ENCODE measurements at regions not wholly inside any gene's neighbourhood (a gene's known extent, or its start where the extent isn't known, plus 50 kb on each side); places are given as distances from the start of the nearest gene placed in this dataset.

DNA sequence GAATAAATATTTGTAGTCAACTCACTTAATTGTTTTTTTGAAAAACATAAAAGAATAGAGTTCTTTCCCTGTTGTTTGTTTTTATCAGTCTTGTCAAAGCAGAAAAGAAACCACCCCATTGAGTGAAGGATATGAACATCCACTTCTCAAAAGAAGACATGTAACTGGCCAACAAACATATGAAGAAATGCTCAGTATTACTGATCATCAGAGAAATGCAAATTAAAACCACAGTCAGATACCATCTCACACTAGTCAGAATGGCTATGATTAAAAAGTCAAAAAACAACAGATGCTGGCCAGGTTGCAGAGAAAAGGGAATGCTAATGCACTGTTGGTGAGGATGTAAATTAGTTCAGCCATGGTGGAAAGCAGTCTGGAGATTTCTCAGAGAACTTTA, 326.1 kb upstream of the EMCN start:
- TF ChIP-seq GATA1 (IDR thresholded peaks at IDR 0.05; ENCODE audit: low read depth, low read length) = no peak
- TF ChIP-seq POLR2A (IDR thresholded peaks at IDR 0.05; ENCODE audit: low read length) = no peak
- DNase-seq = no peak

DNA sequence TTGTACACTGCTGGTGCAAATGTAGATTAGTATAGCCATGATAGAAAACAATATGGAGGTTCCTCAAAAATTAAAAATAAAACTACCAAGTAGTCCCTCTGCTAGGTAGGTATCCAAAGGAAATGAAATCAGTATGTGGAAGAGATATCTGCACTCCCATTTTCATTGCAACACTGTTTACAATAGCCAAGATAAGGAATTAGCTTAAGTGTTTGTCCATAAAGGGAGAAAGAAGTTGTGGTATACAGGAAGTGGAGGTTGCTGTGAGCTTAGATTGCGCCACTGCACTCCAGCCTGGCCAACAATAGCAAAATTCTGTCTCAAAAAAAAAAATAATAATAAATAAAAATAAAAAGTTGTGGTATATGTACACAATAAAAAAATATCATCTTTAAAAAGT, 325.0 kb upstream of the EMCN start:
- TF ChIP-seq GATA1 (IDR thresholded peaks at IDR 0.05; ENCODE audit: low read depth, low read length) = no peak
- TF ChIP-seq POLR2A (IDR thresholded peaks at IDR 0.05; ENCODE audit: low read length) = no peak
- no peak for DNase-seq

DNA sequence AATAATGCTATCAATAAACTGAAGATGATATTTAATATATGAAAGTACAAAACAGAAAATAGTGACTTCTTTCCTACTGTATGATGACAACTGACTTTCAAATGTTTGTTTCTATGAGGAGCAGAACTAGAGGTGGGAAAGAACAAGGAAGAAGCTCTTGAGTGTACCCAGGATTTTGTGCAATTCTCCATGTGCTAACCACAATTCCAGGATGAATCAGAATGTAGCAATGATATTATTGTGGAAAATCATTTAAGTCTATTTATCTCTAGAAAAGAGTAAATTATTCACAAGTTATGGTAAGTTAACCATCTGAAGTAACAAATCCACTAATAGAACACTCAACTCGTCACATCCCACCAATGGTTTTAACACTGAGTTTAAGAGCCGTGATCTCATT, 324.1 kb upstream of the EMCN start:
- TF ChIP-seq GATA1 (IDR thresholded peaks at IDR 0.05; ENCODE audit: low read depth, low read length) (no peak), POLR2A (IDR thresholded peaks at IDR 0.05; ENCODE audit: low read length) (no peak)
- no peak for DNase-seq

DNA sequence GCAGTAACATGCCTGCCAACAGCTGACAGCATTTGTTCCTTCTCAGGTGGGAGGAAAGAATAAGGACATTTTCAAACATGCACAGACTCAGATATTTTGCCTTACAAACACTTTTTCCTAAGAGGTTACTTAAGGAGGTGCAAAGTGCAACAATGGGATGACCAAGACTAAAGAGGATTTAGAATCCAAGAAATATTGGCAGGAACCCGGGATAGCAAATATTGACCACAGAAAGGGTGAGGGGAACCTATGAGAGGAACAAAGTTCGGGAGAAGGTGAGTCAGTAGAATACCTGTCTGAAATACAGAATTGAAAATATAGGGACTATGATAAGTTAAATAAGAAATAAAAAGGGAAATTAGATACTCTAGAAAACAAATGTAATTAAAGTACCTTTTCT, 321.9 kb upstream of the EMCN start:
- no peak for DNase-seq
- no peak for TF ChIP-seq POLR2A (IDR thresholded peaks at IDR 0.05; ENCODE audit: low read length)
- TF ChIP-seq GATA1 (IDR thresholded peaks at IDR 0.05; ENCODE audit: low read depth, low read length) = no peak

DNA sequence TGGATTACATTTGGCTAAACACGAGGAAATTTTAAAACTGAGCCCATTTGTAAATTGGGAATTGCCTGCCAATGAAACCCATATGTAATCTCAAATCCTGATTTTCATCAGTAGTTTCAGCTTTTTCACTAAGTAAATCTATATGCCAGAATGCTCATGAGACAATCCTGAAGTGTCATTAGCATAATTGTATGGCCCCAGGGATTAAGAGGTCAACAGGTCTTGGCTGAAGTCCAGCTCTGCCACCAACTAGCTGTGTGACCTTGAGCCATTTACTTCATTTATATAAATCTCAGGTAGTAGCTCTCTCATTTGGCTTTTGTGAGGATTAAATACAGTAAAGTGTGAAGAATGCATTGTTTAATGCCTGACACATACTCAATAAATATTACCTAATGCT, 320.5 kb upstream of the EMCN start:
- TF ChIP-seq GATA1 (IDR thresholded peaks at IDR 0.05; ENCODE audit: low read depth, low read length) = no peak
- TF ChIP-seq POLR2A (IDR thresholded peaks at IDR 0.05; ENCODE audit: low read length) = no peak
- no peak for DNase-seq

DNA sequence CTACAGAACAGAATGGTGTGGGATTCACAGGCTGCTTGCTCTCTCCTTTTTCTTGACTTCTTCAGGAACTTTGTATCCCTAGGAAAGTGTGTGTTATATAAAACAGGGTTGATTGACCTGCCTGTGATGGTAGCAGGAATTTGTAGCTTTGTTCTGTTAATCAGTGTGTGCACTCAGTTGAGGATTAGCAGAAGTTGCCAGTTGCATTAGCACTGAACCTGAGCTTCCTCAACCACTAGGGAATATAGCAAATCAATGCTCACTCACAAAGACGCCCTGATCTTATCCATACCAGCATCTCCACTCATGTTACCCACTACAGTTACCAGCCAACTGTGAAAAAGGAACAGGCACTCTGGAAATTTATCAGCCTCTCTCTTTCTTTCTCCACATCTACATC, 319.1 kb upstream of the EMCN start:
- TF ChIP-seq POLR2A (IDR thresholded peaks at IDR 0.05; ENCODE audit: low read length) (no peak), GATA1 (IDR thresholded peaks at IDR 0.05; ENCODE audit: low read depth, low read length) (no peak)

DNA sequence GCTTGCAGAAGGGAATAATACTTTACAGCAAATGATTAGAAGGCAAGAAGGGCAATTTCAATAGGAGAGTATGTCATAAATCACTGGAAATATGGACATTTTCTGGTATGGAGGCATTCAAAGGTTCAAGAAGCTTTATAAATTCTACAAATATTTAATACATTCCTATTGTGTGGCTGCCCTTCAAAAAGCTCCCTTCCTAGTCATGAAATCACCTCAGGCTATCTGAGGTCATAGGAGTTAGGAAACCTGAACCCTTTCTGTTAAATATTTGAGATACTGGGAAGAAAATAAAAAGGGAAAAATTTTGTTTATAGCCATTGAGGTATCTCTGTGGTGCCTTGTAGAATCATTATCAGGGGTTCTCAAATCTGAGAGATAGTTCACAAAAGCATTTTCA, 316.8 kb upstream of the EMCN start:
- TF ChIP-seq GATA1 (IDR thresholded peaks at IDR 0.05; ENCODE audit: low read depth, low read length) (no peak), POLR2A (IDR thresholded peaks at IDR 0.05; ENCODE audit: low read length) (no peak)

More for the DNA sequence above, 319.1 kb upstream of the EMCN start:
- no peak for DNase-seq

DNA sequence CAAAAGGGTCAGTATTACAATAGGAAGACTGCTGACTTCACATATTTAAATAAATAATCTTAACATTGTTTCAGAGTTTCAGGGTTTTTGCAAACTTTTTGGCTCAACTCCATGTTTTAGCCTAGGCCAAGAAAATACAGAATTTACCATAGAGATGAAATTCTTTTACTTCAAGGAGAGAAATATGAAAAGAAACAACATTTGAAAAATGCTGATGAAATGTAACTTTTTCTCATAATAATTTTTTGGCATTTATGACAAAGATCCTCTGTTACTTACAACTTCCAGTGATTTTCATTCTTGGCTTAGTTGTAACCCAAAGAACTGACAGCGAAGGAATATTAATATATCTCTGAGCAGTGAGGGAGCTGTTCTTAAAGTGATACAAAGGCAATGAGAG, 316.1 kb upstream of the EMCN start:
- TF ChIP-seq POLR2A (IDR thresholded peaks at IDR 0.05; ENCODE audit: low read length) (no peak), GATA1 (IDR thresholded peaks at IDR 0.05; ENCODE audit: low read depth, low read length) (no peak)
- DNase-seq = no peak

More for the DNA sequence above, 316.8 kb upstream of the EMCN start:
- DNase-seq = no peak

DNA sequence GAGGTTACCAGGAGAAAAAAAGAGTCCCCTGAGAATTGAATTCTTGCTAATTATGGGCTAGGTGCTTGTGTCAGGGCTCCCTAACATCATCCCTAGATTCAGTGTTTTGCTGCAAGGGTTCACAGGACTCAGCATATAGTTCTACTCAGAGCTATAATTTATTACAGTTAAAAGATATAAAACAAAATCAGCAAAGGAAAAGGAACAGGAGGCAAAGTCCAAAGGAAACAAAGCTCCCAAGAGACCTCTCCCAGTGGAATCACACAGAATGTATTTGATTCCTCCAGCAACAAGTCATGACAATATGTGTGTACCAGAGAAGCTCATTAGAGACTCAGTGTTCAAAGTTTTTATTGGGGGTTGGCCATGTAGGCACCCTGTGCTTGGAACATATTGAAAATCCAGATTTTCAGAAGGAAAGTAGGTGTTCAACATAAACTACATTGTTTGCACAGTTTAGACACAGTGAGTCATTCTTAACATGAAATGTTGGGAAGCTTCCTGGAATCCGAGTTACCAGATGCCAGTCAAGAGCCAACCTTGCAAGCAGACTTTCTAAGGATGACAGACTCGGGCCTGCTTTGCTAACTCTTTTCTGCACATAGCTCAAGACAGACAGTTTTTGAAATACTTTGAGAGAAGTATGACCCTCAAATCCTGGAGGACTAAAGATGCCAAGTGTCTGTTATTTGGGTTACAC, 311.3 kb upstream of the EMCN start:
- no peak for DNase-seq
- no peak for TF ChIP-seq POLR2A (IDR thresholded peaks at IDR 0.05; ENCODE audit: low read length)
- no peak for TF ChIP-seq GATA1 (IDR thresholded peaks at IDR 0.05; ENCODE audit: low read depth, low read length)

DNA sequence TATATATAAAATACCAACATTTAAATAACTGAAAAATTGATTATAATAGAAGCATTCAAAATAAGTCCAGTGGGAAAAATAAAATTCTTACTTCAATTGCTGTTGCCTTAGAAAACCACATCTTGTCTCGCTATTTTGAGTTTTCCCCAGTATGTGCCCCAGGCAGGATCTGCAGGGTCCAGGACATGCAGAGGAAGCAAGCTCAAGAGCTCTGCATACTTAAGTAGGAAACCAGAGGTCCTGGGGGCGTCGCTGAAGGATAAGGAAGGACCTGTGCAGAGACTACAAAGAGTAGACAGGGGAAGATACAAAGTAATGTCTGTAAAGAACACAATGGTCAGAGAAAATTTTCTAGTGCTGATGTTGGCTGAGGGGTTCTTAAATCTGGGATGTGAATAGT, 310.5 kb upstream of the EMCN start:
- DNase-seq = no peak
- TF ChIP-seq GATA1 (IDR thresholded peaks at IDR 0.05; ENCODE audit: low read depth, low read length) (no peak), POLR2A (IDR thresholded peaks at IDR 0.05; ENCODE audit: low read length) (no peak)

DNA sequence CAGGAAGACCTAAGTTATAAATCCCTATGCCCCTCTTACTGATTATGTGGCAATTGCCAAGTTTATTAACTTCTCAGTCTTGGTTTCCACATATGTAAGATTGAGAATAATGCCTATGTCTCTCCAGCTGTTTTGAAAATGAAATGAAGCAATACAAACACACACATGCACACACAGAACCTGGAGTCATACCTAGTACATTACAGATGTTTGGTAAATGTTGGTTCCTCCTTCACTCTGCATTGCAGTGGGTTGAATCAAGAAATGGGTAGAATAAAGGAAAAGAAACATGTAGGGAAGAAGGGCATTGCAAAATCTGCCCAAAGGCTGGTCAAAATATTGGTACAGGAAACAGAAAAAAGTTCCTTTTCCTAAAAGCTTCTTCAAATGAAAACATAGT, 309.9 kb upstream of the EMCN start:
- no peak for DNase-seq
- TF ChIP-seq POLR2A (IDR thresholded peaks at IDR 0.05; ENCODE audit: low read length) (no peak), GATA1 (IDR thresholded peaks at IDR 0.05; ENCODE audit: low read depth, low read length) (no peak)

DNA sequence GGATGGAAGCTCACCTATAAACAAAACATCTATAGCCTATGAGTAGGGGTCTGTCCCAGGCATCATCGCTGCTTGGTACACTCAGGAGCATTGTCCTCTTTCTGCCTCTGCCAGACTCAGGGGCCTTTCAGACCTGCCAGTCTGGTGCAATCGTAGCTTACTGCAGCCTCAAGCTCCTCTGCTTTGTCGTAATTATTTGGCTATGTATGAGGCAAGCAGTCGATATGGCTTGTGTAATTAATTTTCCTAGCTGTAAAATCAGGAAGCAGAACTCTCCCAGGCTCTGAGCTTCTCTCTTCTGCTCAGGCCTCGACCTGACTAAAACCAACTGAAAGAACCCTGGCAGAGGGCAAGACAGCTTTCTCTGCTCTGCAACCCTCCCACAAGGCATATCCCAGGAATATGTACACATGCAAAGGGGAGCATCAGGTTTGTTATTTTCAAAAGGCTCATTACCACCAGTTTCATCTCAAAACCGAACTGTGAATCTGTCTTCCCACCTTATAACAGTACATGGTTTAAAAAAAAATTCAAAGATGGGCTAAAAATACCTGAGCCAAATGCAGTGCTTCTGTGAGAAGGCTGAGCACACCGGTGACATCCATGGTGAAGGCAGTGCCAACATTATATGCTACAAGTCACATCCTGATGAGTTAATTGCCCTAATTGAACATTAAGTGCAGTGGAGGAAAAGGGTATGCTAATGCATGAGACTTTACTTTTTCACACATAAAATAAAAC, 309.2 kb upstream of the EMCN start:
- TF ChIP-seq POLR2A (IDR thresholded peaks at IDR 0.05; ENCODE audit: low read length) = no peak
- no peak for DNase-seq

DNA sequence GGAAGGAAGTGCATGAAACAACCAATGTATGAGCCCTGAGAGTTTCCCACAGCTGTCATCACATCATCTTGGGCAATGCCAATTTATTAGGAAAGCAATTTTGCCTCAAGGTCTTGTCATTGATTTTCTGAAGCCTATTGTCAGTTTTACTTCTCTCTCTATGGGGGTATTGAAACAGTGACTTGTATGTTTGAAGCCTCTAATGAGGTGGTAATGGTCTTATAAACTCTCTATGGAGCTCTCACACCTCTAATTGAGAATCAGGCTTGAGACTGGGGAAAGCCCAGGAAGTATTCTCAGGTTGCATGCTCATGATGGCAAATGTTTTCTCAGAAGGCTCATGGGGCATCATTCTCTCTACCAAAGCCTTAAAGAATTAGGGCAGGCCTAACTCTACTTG, 308.2 kb upstream of the EMCN start:
- TF ChIP-seq GATA1 (IDR thresholded peaks at IDR 0.05; ENCODE audit: low read depth, low read length) (no peak), POLR2A (IDR thresholded peaks at IDR 0.05; ENCODE audit: low read length) (no peak)
- DNase-seq = no peak

DNA sequence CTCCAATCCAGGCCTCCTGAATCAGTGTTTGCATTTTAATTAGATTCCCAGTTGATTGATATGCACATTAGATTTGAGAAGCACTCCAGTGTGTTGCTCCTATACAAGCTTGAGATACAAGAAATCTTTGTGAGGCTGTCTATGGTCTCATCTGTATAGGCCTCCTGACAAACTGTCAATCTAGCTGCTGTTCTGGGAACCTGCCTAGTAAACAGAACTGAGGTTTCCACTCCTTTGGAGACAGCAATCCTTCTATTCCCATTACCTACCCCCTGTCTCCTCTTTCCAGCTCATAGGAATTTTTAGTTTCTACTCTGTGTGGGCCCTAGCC, 306.1 kb upstream of the EMCN start:
- no peak for DNase-seq

More for the DNA sequence above, 306.1 kb upstream of the EMCN start:
- TF ChIP-seq POLR2A (IDR thresholded peaks at IDR 0.05; ENCODE audit: low read length) = no peak

Data from erythroblast (primary cell).